GM12891 (cell line): ENCODE measurements at regions not wholly inside any gene's neighbourhood (a gene's known extent, or its start where the extent isn't known, plus 50 kb on each side); places are given as distances from the start of the nearest gene placed in this dataset.

ENCODE experiments used
- DNase-seq: peaks from one replicate; pipeline ENCODE4 v3.0.0; 2011; ENCODE audit warnings: low spot score; ENCODE audit not compliant: insufficient read length
- FAIRE-seq: peaks from 2 replicates; lab custom pipeline; 2011; peaks lifted over from hg19 to GRCh38; lab: Jason Lieb, UNC
- PAX5 ChIP-seq: IDR thresholded peaks from 2 replicates; pipeline ENCODE4 v1.6.1; 2011; ENCODE audit warnings: low read length, moderate library complexity, mild to moderate bottlenecking; ENCODE audit not compliant: insufficient read depth, severe bottlenecking
- POLR2A ChIP-seq: IDR thresholded peaks from 2 replicates; pipeline ENCODE4 v1.6.1; 2011; ENCODE audit warnings: low read depth, low read length, control low read depth
- POLR2AphosphoS5 ChIP-seq: IDR thresholded peaks from 2 replicates; pipeline ENCODE4 v1.6.1; 2011; ENCODE audit warnings: low read depth, low read length, control low read depth
- POU2F2 ChIP-seq: IDR thresholded peaks from 2 replicates; pipeline ENCODE4 v1.6.1; 2011; ENCODE audit warnings: low read depth, mild to moderate bottlenecking, control low read depth, low read length, moderate library complexity
- SPI1 ChIP-seq: IDR thresholded peaks from 2 replicates; pipeline ENCODE4 v1.6.1; 2011; ENCODE audit warnings: low read depth, low read length, control low read depth
- TAF1 ChIP-seq: IDR thresholded peaks from 2 replicates; pipeline ENCODE4 v1.6.1; 2011; ENCODE audit warnings: low read depth, low read length, control low read depth

GRCh38 chr3:14300721-14301399, 101.5 kb upstream of the SLC6A6 start:
- DNase-seq (no peak), FAIRE-seq (no peak)
- TF ChIP-seq POU2F2 (no peak), POLR2AphosphoS5 (no peak), POLR2A (no peak), PAX5 (no peak), TAF1 (no peak), SPI1 (no peak)

GRCh38 chr3:14301558-14301957, 100.8 kb upstream of the SLC6A6 start:
- DNase-seq (no peak), FAIRE-seq (no peak)
- TF ChIP-seq POU2F2 (no peak), TAF1 (no peak), PAX5 (no peak), SPI1 (no peak), POLR2AphosphoS5 (no peak), POLR2A (no peak)

GRCh38 chr3:14303336-14304100, 98.9 kb upstream of the SLC6A6 start:
- DNase-seq (no peak), FAIRE-seq (no peak)
- no peak for TF ChIP-seq TAF1

GRCh38 chr3:14304101-14305045, 98.0 kb upstream of the SLC6A6 start:
- no peak for FAIRE-seq
- no peak for DNase-seq
- no peak for TF ChIP-seq SPI1
- no peak for TF ChIP-seq POLR2A
- TF ChIP-seq POLR2AphosphoS5 = no peak
- TF ChIP-seq PAX5 = no peak
- no peak for TF ChIP-seq TAF1
- TF ChIP-seq POU2F2 = no peak

- TF ChIP-seq POLR2A (no peak), SPI1 (no peak), POLR2AphosphoS5 (no peak), POU2F2 (no peak), TAF1 (no peak), PAX5 (no peak)
- FAIRE-seq (no peak), DNase-seq (no peak)
Observed at GRCh38 chr3:14305324-14305723, 97.1 kb upstream of the SLC6A6 start.

GRCh38 chr3:14306142-14306541, 96.3 kb upstream of the SLC6A6 start:
- TF ChIP-seq TAF1 (no peak), POLR2A (no peak), POLR2AphosphoS5 (no peak), POU2F2 (no peak), SPI1 (no peak), PAX5 (no peak)
- no peak for FAIRE-seq
- DNase-seq = no peak

- TF ChIP-seq PAX5 (no peak), POLR2A (no peak), TAF1 (no peak), SPI1 (no peak), POU2F2 (no peak), POLR2AphosphoS5 (no peak)
- FAIRE-seq = no peak
Observed at GRCh38 chr3:14307656-14308302, 94.6 kb upstream of the SLC6A6 start.

GRCh38 chr3:14311729-14312128, 90.7 kb upstream of the SLC6A6 start:
- no peak for FAIRE-seq
- no peak for DNase-seq
- TF ChIP-seq POU2F2 = no peak
- no peak for TF ChIP-seq TAF1
- no peak for TF ChIP-seq POLR2A
- no peak for TF ChIP-seq POLR2AphosphoS5

More at GRCh38 chr3:14307656-14308302, 94.6 kb upstream of the SLC6A6 start:
- DNase-seq = no peak

- DNase-seq (no peak), FAIRE-seq (no peak)
- TF ChIP-seq TAF1 (no peak), PAX5 (no peak), POLR2A (no peak), POU2F2 (no peak), POLR2AphosphoS5 (no peak), SPI1 (no peak)
Observed at GRCh38 chr3:14312375-14312774, 90.0 kb upstream of the SLC6A6 start.
